ENCODE measurements at regions not wholly inside any gene's neighbourhood (a gene's known extent, or its start where the extent isn't known, plus 50 kb on each side); places are given as distances from the start of the nearest gene placed in this dataset.
"Not testable (repeated sequence)": the region's sequence is repeated elsewhere in the genome, so short reads cannot be mapped to it uniquely, and the experiment has no call there.

GRCh38 chr18:43961722-43962121, 684.4 kb upstream of the SYT4 start:
- H3K4me1 ChIP-seq (ENCODE audit: insufficient read depth, low read length): no peaks in the 10 kb centered on the region
- no peaks in the 10 kb centered on the region for H3K27me3 ChIP-seq (ENCODE audit: insufficient read depth, low read length)
- peaks cover 0 to 10% (median 4%) of the 10 kb centered on the region in 8 donors for H3K9me3 Mint-ChIP-seq
- H3K36me3 ChIP-seq (ENCODE audit: insufficient read depth, low read length): no peaks in the 10 kb centered on the region
- no peaks in the 10 kb centered on the region for H3K36me3 Mint-ChIP-seq
- ChIA-PET CTCF (ENCODE audit: partially characterized antibody) (no interaction called here), POLR2A (ENCODE audit: partially characterized antibody) (no interaction called here)
- no peaks in the 10 kb centered on the region for H3K27me3 Mint-ChIP-seq
- H3K27ac Mint-ChIP-seq: no peak overlapping the region
- DNase-seq: no peak
- no peak overlapping the region for H3K4me3 Mint-ChIP-seq
- no peak overlapping the region for H3K27ac ChIP-seq (ENCODE audit: low read depth, low read length)
- H3K4me1 Mint-ChIP-seq: no peaks in the 10 kb centered on the region
- intact Hi-C loops (cut with micrococcal nuclease): no loop called here
- H3K9me3 ChIP-seq (ENCODE audit: control insufficient read depth in 1 of 2, low read length in 2 of 2): no peaks in the 10 kb centered on the region
- no peak overlapping the region for H3K4me3 ChIP-seq (ENCODE audit: low read length in 2 of 2)

GRCh38 chr18:43964666-43965065, 687.4 kb upstream of the SYT4 start:
- Mint-ChIP-seq H3K27me3 (no peaks in the 10 kb centered on the region), H3K4me3 (no peak overlapping the region), H3K27ac (no peak overlapping the region), H3K4me1 (no peaks in the 10 kb centered on the region), H3K36me3 (no peaks in the 10 kb centered on the region), H3K9me3 (peaks cover 0 to 11% (median 4%) of the 10 kb centered on the region in 8 donors)
- Histone ChIP-seq H3K9me3 (ENCODE audit: control insufficient read depth in 1 of 2, low read length in 2 of 2) (no peaks in the 10 kb centered on the region), H3K27ac (ENCODE audit: low read depth, low read length) (no peak overlapping the region), H3K27me3 (ENCODE audit: insufficient read depth, low read length) (no peaks in the 10 kb centered on the region), H3K4me3 (ENCODE audit: low read length in 2 of 2) (no peak overlapping the region), H3K36me3 (ENCODE audit: insufficient read depth, low read length) (no peaks in the 10 kb centered on the region), H3K4me1 (ENCODE audit: insufficient read depth, low read length) (no peaks in the 10 kb centered on the region)
- no peak for DNase-seq
- ChIA-PET POLR2A (ENCODE audit: partially characterized antibody) (no interaction called here), CTCF (ENCODE audit: partially characterized antibody) (no interaction called here)
- intact Hi-C loops (cut with micrococcal nuclease): no loop called here

GRCh38 chr18:43965691-43966090, 688.4 kb upstream of the SYT4 start:
- H3K36me3 ChIP-seq (ENCODE audit: insufficient read depth, low read length): no peaks in the 10 kb centered on the region
- Mint-ChIP-seq H3K27ac (no peak overlapping the region), H3K27me3 (no peaks in the 10 kb centered on the region), H3K36me3 (no peaks in the 10 kb centered on the region), H3K9me3 (peaks cover 0 to 12% (median 4%) of the 10 kb centered on the region in 8 donors), H3K4me3 (no peak overlapping the region), H3K4me1 (no peaks in the 10 kb centered on the region)
- ChIA-PET POLR2A (ENCODE audit: partially characterized antibody) (no interaction called here), CTCF (ENCODE audit: partially characterized antibody) (no interaction called here)
- H3K4me3 ChIP-seq (ENCODE audit: low read length in 2 of 2): no peak overlapping the region
- DNase-seq: no peak
- H3K9me3 ChIP-seq (ENCODE audit: control insufficient read depth in 1 of 2, low read length in 2 of 2): no peaks in the 10 kb centered on the region
- H3K27me3 ChIP-seq (ENCODE audit: insufficient read depth, low read length): no peaks in the 10 kb centered on the region
- intact Hi-C loops (cut with micrococcal nuclease): no loop called here
- no peaks in the 10 kb centered on the region for H3K4me1 ChIP-seq (ENCODE audit: insufficient read depth, low read length)
- no peak overlapping the region for H3K27ac ChIP-seq (ENCODE audit: low read depth, low read length)

GRCh38 chr18:43970656-43971055, 693.4 kb upstream of the SYT4 start:
- intact Hi-C loops (cut with micrococcal nuclease): no loop called here
- DNase-seq: no peak
- Mint-ChIP-seq H3K4me1 (no peaks in the 10 kb centered on the region), H3K27me3 (no peaks in the 10 kb centered on the region), H3K4me3 (no peak overlapping the region), H3K9me3 (peaks cover 0 to 11% (median 5%) of the 10 kb centered on the region in 8 donors), H3K36me3 (no peaks in the 10 kb centered on the region), H3K27ac (no peak overlapping the region)
- H3K27ac ChIP-seq (ENCODE audit: low read depth, low read length): no peak overlapping the region
- H3K4me3 ChIP-seq (ENCODE audit: low read length in 2 of 2): no peak overlapping the region
- CTCF ChIA-PET (ENCODE audit: partially characterized antibody): no interaction called here
- no peaks in the 10 kb centered on the region for H3K4me1 ChIP-seq (ENCODE audit: insufficient read depth, low read length)
- no peaks in the 10 kb centered on the region for H3K27me3 ChIP-seq (ENCODE audit: insufficient read depth, low read length)
- H3K9me3 ChIP-seq (ENCODE audit: control insufficient read depth in 1 of 2, low read length in 2 of 2): no peaks in the 10 kb centered on the region
- POLR2A ChIA-PET (ENCODE audit: partially characterized antibody): no interaction called here
- H3K36me3 ChIP-seq (ENCODE audit: insufficient read depth, low read length): no peaks in the 10 kb centered on the region

GRCh38 chr18:43978174-43978573, 700.9 kb upstream of the SYT4 start:
- no peak for DNase-seq
- Histone ChIP-seq H3K9me3 (ENCODE audit: control insufficient read depth in 1 of 2, low read length in 2 of 2) (no peaks in the 10 kb centered on the region), H3K27ac (ENCODE audit: low read depth, low read length) (no peak overlapping the region), H3K4me3 (ENCODE audit: low read length in 2 of 2) (no peak overlapping the region), H3K27me3 (ENCODE audit: insufficient read depth, low read length) (no peaks in the 10 kb centered on the region), H3K36me3 (ENCODE audit: insufficient read depth, low read length) (no peaks in the 10 kb centered on the region), H3K4me1 (ENCODE audit: insufficient read depth, low read length) (no peaks in the 10 kb centered on the region)
- Mint-ChIP-seq H3K36me3 (no peaks in the 10 kb centered on the region), H3K4me1 (no peaks in the 10 kb centered on the region), H3K9me3 (peaks cover 5 to 23% (median 9%) of the 10 kb centered on the region in 8 donors), H3K4me3 (no peak overlapping the region), H3K27me3 (no peaks in the 10 kb centered on the region), H3K27ac (no peak overlapping the region)
- intact Hi-C loops (cut with micrococcal nuclease): no loop called here
- ChIA-PET POLR2A (ENCODE audit: partially characterized antibody) (no interaction called here), CTCF (ENCODE audit: partially characterized antibody) (no interaction called here)

GRCh38 chr18:43982582-43982981, 698.1 kb upstream of the SETBP1 start:
- POLR2A ChIA-PET (ENCODE audit: partially characterized antibody): no interaction called here
- CTCF ChIA-PET (ENCODE audit: partially characterized antibody): no interaction called here
- no peak overlapping the region for H3K4me3 ChIP-seq (ENCODE audit: low read length in 2 of 2)
- Mint-ChIP-seq H3K27ac (no peak overlapping the region), H3K9me3 (peaks cover 6 to 43% (median 20%) of the 10 kb centered on the region in 8 donors), H3K4me3 (no peak overlapping the region), H3K36me3 (no peaks in the 10 kb centered on the region), H3K4me1 (no peaks in the 10 kb centered on the region), H3K27me3 (no peaks in the 10 kb centered on the region)
- H3K36me3 ChIP-seq (ENCODE audit: insufficient read depth, low read length): no peaks in the 10 kb centered on the region
- H3K4me1 ChIP-seq (ENCODE audit: insufficient read depth, low read length): no peaks in the 10 kb centered on the region
- no peak overlapping the region for H3K27ac ChIP-seq (ENCODE audit: low read depth, low read length)
- intact Hi-C loops (cut with micrococcal nuclease): no loop called here
- H3K27me3 ChIP-seq (ENCODE audit: insufficient read depth, low read length): no peaks in the 10 kb centered on the region
- DNase-seq: no peak
- H3K9me3 ChIP-seq (ENCODE audit: control insufficient read depth in 1 of 2, low read length in 2 of 2): no peaks in the 10 kb centered on the region

- H3K4me1 ChIP-seq (ENCODE audit: insufficient read depth, low read length); POLR2A ChIA-PET (ENCODE audit: partially characterized antibody); H3K9me3 ChIP-seq (ENCODE audit: control insufficient read depth in 1 of 2, low read length in 2 of 2); CTCF ChIA-PET (ENCODE audit: partially characterized antibody); H3K4me1 Mint-ChIP-seq; H3K27ac ChIP-seq (ENCODE audit: low read depth, low read length); H3K27me3 Mint-ChIP-seq; H3K4me3 ChIP-seq (ENCODE audit: low read length in 2 of 2); intact Hi-C loops (cut with micrococcal nuclease); H3K27me3 ChIP-seq (ENCODE audit: insufficient read depth, low read length); H3K36me3 Mint-ChIP-seq; H3K27ac Mint-ChIP-seq; DNase-seq; H3K36me3 ChIP-seq (ENCODE audit: insufficient read depth, low read length); H3K4me3 Mint-ChIP-seq: not testable (repeated sequence)
- H3K9me3 Mint-ChIP-seq: peaks cover 3 to 43% (median 26%) of the 10 kb centered on the region in 8 donors
Measured at GRCh38 chr18:43987061-43987460, 693.6 kb upstream of the SETBP1 start.

- POLR2A ChIA-PET (ENCODE audit: partially characterized antibody): no interaction called here
- Histone ChIP-seq H3K27ac (ENCODE audit: low read depth, low read length) (no peak overlapping the region), H3K4me1 (ENCODE audit: insufficient read depth, low read length) (no peaks in the 10 kb centered on the region), H3K4me3 (ENCODE audit: low read length in 2 of 2) (no peak overlapping the region), H3K36me3 (ENCODE audit: insufficient read depth, low read length) (no peaks in the 10 kb centered on the region), H3K9me3 (ENCODE audit: control insufficient read depth in 1 of 2, low read length in 2 of 2) (no peaks in the 10 kb centered on the region), H3K27me3 (ENCODE audit: insufficient read depth, low read length) (no peaks in the 10 kb centered on the region)
- intact Hi-C loops (cut with micrococcal nuclease): no loop called here
- DNase-seq: no peak
- Mint-ChIP-seq H3K9me3 (peaks cover 0 to 17% (median 12%) of the 10 kb centered on the region in 8 donors), H3K4me3 (no peak overlapping the region), H3K36me3 (no peaks in the 10 kb centered on the region), H3K27me3 (no peaks in the 10 kb centered on the region), H3K27ac (no peak overlapping the region), H3K4me1 (no peaks in the 10 kb centered on the region)
- CTCF ChIA-PET (ENCODE audit: partially characterized antibody): no interaction called here
Measured at GRCh38 chr18:43992741-43993140, 687.9 kb upstream of the SETBP1 start.

All from CD4-positive, alpha-beta memory T cell (primary cell).